Esophagus mucosa (tissue), 1 donor: ENCODE measurements at regions not wholly inside any gene's neighbourhood (a gene's known extent, or its start where the extent isn't known, plus 50 kb on each side); places are given as distances from the start of the nearest gene placed in this dataset.
"Not testable (repeated sequence)": the region's sequence is repeated elsewhere in the genome, so short reads cannot be mapped to it uniquely, and the experiment has no call there.

Experiments
- ATAC-seq: fragments of 200-7000 bp; cut with Tn5 transposase; one replicate; pipeline ENCODE4 v1.9.1; 2020
- donor health status: DM: yes; HTN: yes; CAD: no.

DNA sequence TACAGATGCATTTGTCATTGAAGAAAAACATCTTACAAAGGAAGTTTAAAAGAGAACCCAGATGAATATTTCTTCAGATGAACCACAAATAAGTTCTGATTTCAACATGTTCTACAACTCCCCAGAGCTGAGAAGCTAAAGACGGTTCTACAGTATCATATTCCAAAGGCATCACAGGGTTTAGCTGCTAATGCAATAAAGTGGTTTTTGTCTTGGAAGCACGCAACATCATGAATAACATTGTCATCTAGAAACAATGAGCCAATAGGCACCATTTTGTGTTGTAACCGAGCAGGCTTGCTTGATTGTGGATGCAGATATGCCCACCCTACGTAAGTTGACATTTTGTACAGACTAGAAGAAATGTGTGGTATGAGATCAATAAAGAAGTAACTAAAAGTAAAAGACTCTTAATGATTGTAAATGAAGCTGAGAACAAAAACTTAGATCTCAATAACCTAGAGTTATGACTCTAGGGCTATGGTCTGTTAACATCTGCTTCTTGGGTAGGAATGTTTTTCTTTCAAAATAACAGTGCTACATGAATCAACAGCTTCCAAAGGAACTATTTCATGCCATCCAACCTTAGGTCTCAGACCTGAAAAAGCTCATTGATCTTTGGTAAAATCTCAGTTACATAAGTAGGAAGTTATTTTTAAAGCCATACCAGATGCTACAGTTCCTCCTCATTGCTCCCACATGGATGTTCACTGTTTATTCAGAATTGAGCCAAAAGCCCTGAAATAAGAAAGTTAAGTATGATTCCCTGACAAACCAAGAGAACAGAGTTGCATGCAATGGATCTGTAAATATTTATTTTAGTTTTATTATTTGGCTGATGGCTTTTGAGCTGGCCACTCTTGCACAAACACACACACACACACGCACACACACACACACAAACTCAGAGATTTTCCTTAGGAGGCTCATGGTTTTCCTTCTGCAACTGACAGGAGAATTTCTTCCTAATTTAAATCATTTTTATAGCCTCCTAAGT is 118.7 kb upstream of the SLCO6A1 start:
- no peak for ATAC-seq

DNA sequence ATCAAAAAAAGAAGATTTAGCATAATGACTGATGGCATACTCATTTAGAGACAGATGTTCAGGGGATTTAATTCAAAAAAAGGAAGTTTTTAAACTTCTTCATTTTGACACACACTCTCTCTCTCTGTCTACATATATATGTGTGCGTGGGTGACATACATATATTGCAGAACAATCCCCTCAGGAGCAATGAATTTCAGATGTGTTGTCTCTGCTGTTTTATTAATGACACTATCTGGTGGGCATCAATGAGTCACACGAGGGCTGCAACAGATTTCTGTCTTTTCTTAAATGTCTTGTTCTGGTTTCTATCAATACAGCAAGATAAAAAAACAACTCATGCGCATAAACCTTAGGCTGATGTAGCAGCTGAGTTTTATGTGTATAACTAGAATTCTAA is 123.5 kb upstream of the SLCO6A1 start:
- no peak for ATAC-seq

- no peak for ATAC-seq
Observed at GRCh38 chr5:102623329-102624065, 124.7 kb upstream of the SLCO6A1 start.

DNA sequence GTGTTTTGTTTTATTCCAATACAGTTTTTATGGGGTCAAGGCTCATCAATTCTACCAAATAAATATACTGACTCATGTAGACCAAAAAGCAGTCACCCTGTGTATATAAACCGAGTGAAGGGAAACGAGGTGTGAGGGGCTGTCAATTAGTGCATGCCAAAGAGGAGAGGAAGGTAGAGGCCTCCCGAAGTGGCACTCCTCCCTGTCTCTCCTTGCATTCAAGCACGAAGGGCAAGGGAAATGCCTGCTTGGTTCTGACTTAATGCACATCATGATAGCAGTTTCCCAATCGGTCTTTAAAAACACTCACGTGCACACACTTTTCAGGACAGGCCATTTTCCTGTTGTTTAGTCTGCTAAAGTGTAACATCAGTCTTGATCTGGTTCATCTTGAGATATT is 125.6 kb upstream of the SLCO6A1 start:
- no peak for ATAC-seq

DNA sequence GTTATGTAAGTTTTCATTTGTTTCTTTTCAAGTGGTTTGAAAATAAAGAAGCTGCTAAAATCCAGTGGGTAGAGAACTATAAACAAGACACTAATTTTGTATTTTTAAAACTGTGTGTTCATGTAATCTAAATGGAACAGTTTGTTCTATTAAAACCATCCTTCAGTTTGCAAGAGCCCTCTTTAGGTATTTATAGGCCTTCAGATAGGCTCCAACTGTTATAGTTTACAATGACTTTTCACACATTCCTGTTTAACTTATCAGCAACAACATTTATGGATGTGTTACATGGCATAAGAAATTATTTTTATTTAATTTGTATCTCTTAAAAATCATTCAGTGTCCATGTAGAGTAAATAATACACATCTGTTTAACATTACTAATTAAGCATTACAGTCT is 126.7 kb upstream of the SLCO6A1 start:
- no peak for ATAC-seq

GRCh38 chr5:102625928-102626327 is 127.1 kb upstream of the SLCO6A1 start:
- no peak for ATAC-seq

- ATAC-seq = no peak
Observed at GRCh38 chr5:102627315-102627714, 127.8 kb upstream of the PAM start.

DNA sequence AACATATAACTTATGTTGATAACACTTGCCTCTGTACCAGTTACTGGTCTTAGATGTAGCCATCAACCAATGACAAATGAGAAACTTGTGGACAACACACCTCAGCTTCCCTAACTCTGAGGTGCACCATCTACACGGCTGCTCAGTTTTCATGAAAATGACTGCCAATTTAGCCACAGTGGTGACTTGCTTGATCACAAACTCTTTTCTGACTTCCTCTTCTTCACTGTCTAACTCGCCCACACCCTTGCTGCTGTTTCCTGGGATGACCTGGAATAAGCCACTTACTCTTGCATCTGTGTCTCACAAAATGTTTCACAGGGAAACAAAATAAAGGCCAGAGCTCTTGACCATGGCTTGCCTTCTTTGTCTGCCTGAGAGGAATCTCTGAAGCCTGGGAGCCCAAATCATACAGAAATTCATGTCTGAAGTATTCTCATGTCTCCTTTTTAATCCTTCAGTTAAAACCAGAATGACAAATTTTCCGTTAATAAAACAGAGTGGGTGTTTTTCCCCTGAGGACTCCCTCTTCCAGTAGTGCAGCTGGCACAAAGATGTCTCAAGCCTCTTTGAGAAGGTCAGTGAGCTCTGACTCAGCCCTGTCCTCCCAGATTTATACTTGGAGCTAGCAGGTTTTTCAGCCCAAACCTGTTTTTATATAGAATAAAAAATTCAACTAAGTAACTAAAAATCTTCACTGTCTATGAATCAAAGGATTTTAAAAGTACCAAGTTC is 126.5 kb upstream of the PAM start:
- ATAC-seq = peak; percentile 95

- ATAC-seq = peak; percentile 81
Observed at GRCh38 chr5:102629827-102630605, 125.1 kb upstream of the PAM start.

DNA sequence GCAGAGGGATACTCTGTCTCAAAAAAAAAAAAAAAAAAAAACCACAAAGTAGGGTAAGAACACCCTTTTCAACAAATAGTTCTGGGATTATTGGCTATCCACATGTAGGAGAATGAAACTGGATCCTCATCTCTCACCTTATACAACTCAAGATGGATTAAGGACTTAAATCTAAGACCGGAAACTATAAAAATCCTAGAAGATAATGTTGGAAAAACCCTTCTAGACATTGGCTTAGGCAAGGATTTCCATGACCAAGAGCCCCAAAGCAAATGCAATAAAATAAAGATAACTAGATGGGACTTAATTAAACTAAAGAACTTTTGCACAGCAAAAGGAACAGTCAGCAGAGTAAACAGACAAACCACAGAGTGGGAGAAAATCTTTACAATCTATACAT is 119.7 kb upstream of the PAM start:
- not testable (repeated sequence) for ATAC-seq

DNA sequence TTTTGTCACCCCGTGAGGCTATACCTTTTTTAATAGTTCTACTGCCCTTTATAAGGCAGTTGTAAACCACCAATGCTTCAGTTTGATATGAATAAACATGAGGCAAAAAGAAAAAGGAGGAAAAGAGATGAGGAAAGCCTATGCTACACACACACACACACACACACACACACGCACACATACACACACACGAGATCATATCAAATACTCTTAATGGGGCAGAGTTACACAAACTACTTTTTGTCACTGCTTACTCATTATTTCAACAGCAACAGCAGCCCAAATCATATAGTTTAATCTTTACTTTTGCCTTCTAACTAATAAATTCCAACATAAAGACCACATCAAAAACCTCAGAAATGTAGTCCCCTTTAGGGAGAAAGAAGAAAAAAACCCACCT is 116.8 kb upstream of the PAM start:
- ATAC-seq = no peak

- no peak for ATAC-seq
Observed at GRCh38 chr5:102638912-102639652, 116.0 kb upstream of the PAM start.

GRCh38 chr5:102649731-102650130 is 105.4 kb upstream of the PAM start:
- ATAC-seq = no peak

DNA sequence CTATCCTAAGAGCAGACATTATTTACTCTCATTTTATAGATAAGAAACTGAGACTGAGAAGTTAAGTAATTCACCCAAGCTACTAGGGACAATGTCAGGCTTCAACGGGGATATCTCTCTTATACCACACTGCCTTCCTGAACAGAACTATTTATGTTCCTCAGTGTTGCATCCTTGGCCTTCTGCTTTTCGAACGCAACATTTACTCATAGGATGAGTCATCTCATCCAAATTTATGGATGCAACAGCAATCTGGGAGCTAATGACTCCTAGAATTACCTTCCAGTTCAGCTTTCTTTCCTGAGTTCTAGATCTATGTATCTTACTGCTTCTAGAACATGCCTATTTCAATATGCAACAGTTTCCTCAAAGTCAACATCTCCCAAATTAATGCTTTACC is 103.6 kb upstream of the PAM start:
- no peak for ATAC-seq

GRCh38 chr5:102654559-102655349 is 100.4 kb upstream of the PAM start:
- no peak for ATAC-seq

DNA sequence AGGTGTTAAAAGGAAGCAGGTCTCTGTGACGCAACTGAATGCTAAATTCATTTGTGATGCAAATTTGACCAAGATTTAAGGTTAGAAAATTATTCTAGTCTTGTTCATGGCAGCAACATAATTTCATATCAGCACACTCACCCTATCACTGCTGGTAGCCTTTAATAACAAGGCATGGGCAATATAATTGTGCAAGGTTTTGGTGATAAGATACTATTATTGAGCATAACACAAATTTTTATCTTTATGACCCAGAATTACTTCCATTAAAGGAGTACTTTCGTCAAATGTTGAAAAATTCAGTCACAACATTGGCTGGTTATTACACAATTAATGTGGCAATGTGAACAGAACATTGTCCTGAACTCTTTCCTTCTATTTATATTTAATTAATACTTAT is 96.0 kb upstream of the PAM start:
- ATAC-seq = no peak

GRCh38 chr5:102660111-102660510 is 95.0 kb upstream of the PAM start:
- ATAC-seq = no peak

DNA sequence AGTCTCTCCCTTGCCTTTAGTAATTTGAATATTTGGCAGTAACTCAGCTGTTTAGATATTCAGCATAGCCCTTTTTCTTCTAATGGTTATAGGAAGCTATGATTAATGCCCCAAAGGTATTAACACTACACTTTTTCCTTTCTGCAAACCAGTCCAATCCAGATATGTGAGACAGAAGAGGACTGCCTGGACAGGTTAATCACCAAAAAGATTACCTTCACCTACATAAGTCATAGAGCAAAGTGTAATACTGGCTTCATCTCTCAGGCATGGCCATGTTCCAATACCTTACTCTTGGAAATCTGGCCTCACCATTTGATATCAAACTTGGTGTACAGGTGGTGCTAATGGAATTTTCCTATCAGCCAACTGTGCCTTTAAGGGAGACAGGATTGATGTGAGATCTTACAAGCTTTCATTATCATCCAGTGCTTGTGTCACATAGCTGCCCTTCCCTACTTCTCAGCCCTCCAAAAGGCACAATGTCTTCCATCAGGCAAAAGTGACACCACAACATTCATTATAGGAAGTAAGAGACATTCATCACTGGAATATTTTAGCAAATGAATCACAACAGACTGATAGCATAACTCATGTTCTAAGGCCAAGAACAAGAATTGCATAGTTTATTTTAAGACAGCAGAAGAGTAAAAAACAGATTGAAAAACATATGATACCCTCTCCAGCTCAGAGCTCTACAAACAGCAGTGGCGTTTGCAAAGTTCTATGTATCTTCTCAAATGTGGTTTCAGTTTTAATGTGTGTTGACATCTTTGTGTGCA is 91.2 kb upstream of the PAM start:
- ATAC-seq = peak; percentile 98

- ATAC-seq = no peak
Observed at GRCh38 chr5:102664616-102665335, 90.3 kb upstream of the PAM start.
